ENCODE measurements at regions not wholly inside any gene's neighbourhood (a gene's known extent, or its start where the extent isn't known, plus 50 kb on each side); places are given as distances from the start of the nearest gene placed in this dataset.

DNA sequence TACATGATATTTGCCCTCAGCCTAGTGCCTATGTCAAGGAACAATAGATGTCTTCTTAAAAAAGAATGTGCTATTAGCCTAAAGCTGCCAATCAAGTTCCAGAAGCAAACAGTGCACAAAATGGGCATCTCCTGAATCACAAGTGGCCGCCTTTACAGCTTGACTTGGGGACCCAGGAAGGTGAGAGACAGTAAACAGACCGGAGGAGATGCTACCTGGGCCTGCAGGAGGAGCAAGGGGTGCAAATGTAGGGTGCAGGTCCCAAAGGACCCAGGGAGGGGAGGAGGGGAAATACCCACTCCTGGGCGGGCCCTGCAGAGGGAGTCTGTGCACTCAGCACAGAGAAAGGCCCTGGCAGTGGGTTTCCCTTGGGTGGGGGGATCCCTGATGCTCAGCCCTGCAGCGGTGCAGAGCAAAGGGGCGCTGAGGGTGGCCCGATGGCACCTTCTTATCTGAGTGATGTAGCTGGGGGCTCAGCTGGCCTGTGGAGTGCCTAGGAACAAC lies 147.7 kb downstream of the WDR11 start:
- H3K79me2 ChIP-seq (ENCODE audit: insufficient read depth, low read length) = no peaks in the 10 kb centered on the region
- no peak overlapping the region for H3K27ac ChIP-seq (ENCODE audit: low read depth, low read length, poor library complexity, severe bottlenecking)
- no peak overlapping the region for H3K4me3 ChIP-seq (ENCODE audit: low read depth, low read length, poor library complexity, severe bottlenecking)
- H3K4me1 ChIP-seq (ENCODE audit: insufficient read depth, low read length, severe bottlenecking) = no peaks in the 10 kb centered on the region
- H3F3A ChIP-seq (ENCODE audit: insufficient read depth, low read length) = no peaks in the 10 kb centered on the region
- no peaks in the 10 kb centered on the region for H3K9me3 ChIP-seq (ENCODE audit: low read length)
- H3K27me3 ChIP-seq (ENCODE audit: insufficient read depth, low read length) = no peaks in the 10 kb centered on the region; the same call in 1 of the 2 replicates
- H3K9me2 ChIP-seq (ENCODE audit: low read depth, low read length) = no peaks in the 10 kb centered on the region
- no peak for TF ChIP-seq EZH2 (IDR thresholded peaks at IDR 0.05; ENCODE audit: borderline replicate concordance, low read length)
- TF ChIP-seq, protein P1, sequence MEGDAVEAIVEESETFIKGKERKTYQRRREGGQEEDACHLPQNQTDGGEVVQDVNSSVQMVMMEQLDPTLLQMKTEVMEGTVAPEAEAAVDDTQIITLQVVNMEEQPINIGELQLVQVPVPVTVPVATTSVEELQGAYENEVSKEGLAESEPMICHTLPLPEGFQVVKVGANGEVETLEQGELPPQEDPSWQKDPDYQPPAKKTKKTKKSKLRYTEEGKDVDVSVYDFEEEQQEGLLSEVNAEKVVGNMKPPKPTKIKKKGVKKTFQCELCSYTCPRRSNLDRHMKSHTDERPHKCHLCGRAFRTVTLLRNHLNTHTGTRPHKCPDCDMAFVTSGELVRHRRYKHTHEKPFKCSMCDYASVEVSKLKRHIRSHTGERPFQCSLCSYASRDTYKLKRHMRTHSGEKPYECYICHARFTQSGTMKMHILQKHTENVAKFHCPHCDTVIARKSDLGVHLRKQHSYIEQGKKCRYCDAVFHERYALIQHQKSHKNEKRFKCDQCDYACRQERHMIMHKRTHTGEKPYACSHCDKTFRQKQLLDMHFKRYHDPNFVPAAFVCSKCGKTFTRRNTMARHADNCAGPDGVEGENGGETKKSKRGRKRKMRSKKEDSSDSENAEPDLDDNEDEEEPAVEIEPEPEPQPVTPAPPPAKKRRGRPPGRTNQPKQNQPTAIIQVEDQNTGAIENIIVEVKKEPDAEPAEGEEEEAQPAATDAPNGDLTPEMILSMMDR (IDR thresholded peaks at IDR 0.05; ENCODE audit: low read length) = no peak
- no peak overlapping the region for H2AFZ ChIP-seq (ENCODE audit: low read length)
- no peak overlapping the region for H3K4me2 ChIP-seq (ENCODE audit: low read length)
- no peak overlapping the region for H3K9ac ChIP-seq (ENCODE audit: low read length)
- H4K20me1 ChIP-seq (ENCODE audit: insufficient read depth, low read length) = no peaks in the 10 kb centered on the region
- H3K36me3 ChIP-seq (ENCODE audit: insufficient read depth, low read length) = no peaks in the 10 kb centered on the region

- TF ChIP-seq, protein P1 (IDR thresholded peaks at IDR 0.05; ENCODE audit: low read length) = peak; percentile 30; the same call in 1 of the 2 replicates
- no peak for TF ChIP-seq EZH2 (IDR thresholded peaks at IDR 0.05; ENCODE audit: borderline replicate concordance, low read length)
- Histone ChIP-seq H3K9me2 (ENCODE audit: low read depth, low read length) (no peaks in the 10 kb centered on the region), H3F3A (ENCODE audit: insufficient read depth, low read length) (no peaks in the 10 kb centered on the region), H3K79me2 (ENCODE audit: insufficient read depth, low read length) (no peaks in the 10 kb centered on the region), H3K4me2 (ENCODE audit: low read length) (no peak overlapping the region), H4K20me1 (ENCODE audit: insufficient read depth, low read length) (no peaks in the 10 kb centered on the region), H3K27ac (ENCODE audit: low read depth, low read length, poor library complexity, severe bottlenecking) (no peak overlapping the region), H3K4me3 (ENCODE audit: low read depth, low read length, poor library complexity, severe bottlenecking) (no peak overlapping the region), H3K9ac (ENCODE audit: low read length) (no peak overlapping the region), H3K36me3 (ENCODE audit: insufficient read depth, low read length) (no peaks in the 10 kb centered on the region), H3K9me3 (ENCODE audit: low read length) (no peaks in the 10 kb centered on the region), H3K27me3 (ENCODE audit: insufficient read depth, low read length) (no peaks in the 10 kb centered on the region; the same call in 1 of the 2 replicates), H2AFZ (ENCODE audit: low read length) (no peak overlapping the region), H3K4me1 (ENCODE audit: insufficient read depth, low read length, severe bottlenecking) (no peaks in the 10 kb centered on the region)
Measured at GRCh38 chr10:120999868-121000267, 148.7 kb downstream of the WDR11 start.

DNA sequence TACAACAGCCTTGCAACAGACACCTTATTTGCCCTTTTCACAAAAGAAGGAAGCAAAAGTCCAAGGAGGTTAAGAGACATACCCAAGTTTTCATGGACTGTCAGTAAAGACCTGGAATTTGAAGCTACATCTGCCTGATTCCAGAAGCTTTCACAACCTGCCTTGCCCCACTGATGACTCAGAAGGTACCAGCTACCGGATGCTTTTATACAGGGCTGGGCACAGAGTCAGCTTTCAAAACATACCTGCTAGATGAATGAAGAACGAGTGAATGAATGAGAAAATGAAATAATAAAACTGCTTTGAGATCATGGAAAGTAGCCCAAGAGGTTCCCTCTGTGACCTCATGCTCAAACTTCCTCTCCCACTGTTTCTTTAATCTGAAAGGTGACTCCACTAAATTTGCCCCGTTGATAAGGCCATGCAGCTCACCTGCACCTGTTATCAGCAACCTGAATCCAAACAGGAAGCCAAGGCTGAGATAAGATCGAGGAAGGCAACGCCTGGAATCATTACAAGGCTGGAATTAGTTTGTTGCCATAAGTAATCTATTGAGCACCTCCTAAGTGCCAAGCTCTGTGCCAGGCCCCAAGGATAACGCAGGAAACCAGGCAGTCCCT lies 151.5 kb downstream of the WDR11 start:
- TF ChIP-seq, protein P1 (IDR thresholded peaks at IDR 0.05; ENCODE audit: low read length) = no peak
- no peak for TF ChIP-seq EZH2 (IDR thresholded peaks at IDR 0.05; ENCODE audit: borderline replicate concordance, low read length)
- H3K4me3 ChIP-seq (ENCODE audit: low read depth, low read length, poor library complexity, severe bottlenecking) = no peak overlapping the region
- no peaks in the 10 kb centered on the region; the same call in 1 of the 2 replicates for H3K27me3 ChIP-seq (ENCODE audit: insufficient read depth, low read length)
- no peaks in the 10 kb centered on the region for H4K20me1 ChIP-seq (ENCODE audit: insufficient read depth, low read length)
- H3K9ac ChIP-seq (ENCODE audit: low read length) = no peak overlapping the region
- no peaks in the 10 kb centered on the region for H3K4me1 ChIP-seq (ENCODE audit: insufficient read depth, low read length, severe bottlenecking)
- H2AFZ ChIP-seq (ENCODE audit: low read length) = no peak overlapping the region
- no peaks in the 10 kb centered on the region for H3K36me3 ChIP-seq (ENCODE audit: insufficient read depth, low read length)
- H3K4me2 ChIP-seq (ENCODE audit: low read length) = no peak overlapping the region
- H3K79me2 ChIP-seq (ENCODE audit: insufficient read depth, low read length) = no peaks in the 10 kb centered on the region
- H3K9me2 ChIP-seq (ENCODE audit: low read depth, low read length) = no peaks in the 10 kb centered on the region
- H3F3A ChIP-seq (ENCODE audit: insufficient read depth, low read length) = no peaks in the 10 kb centered on the region
- H3K9me3 ChIP-seq (ENCODE audit: low read length) = no peaks in the 10 kb centered on the region
- H3K27ac ChIP-seq (ENCODE audit: low read depth, low read length, poor library complexity, severe bottlenecking) = no peak overlapping the region
